ENCODE measurements at regions not wholly inside any gene's neighbourhood (a gene's known extent, or its start where the extent isn't known, plus 50 kb on each side); places are given as distances from the start of the nearest gene placed in this dataset.

GRCh38 chr15:98369081-98369716 lies 279.1 kb upstream of the IGF1R start:
- TF ChIP-seq CTCF (IDR thresholded peaks at IDR 0.05) (no peak), POLR2AphosphoS5 (IDR thresholded peaks at IDR 0.05) (no peak)

Data from suprapubic skin (tissue), 3 donors.